HG03378 (cell line): ENCODE measurements at regions not wholly inside any gene's neighbourhood (a gene's known extent, or its start where the extent isn't known, plus 50 kb on each side); places are given as distances from the start of the nearest gene placed in this dataset.
"Not testable (repeated sequence)": the region's sequence is repeated elsewhere in the genome, so short reads cannot be mapped to it uniquely, and the experiment has no call there.

Experiments used
- ATAC-seq: cut with Tn5 transposase; IDR thresholded peaks from one replicate; pipeline ENCODE4 v1.9.1; 2021; ENCODE audit warnings: mild to moderate bottlenecking, moderate library complexity; ENCODE audit not compliant: unreplicated experiment

- no peak for ATAC-seq
Measured at GRCh38 chr3:82201316-82201715, 439.9 kb upstream of the GBE1 start.

- ATAC-seq: no peak
Measured at GRCh38 chr3:82198009-82198408, 436.6 kb upstream of the GBE1 start.

GRCh38 chr3:82196645-82197044, 435.2 kb upstream of the GBE1 start:
- no peak for ATAC-seq

GRCh38 chr3:82194870-82195269, 433.4 kb upstream of the GBE1 start:
- no peak for ATAC-seq

- no peak for ATAC-seq
Measured at GRCh38 chr3:82186017-82186416, 424.6 kb upstream of the GBE1 start.

GRCh38 chr3:82179291-82179690, 417.8 kb upstream of the GBE1 start:
- ATAC-seq: no peak

GRCh38 chr3:82178291-82178690, 416.8 kb upstream of the GBE1 start:
- no peak for ATAC-seq

GRCh38 chr3:82177774-82178173, 416.3 kb upstream of the GBE1 start:
- no peak for ATAC-seq

- ATAC-seq: no peak
Measured at GRCh38 chr3:82165266-82165665, 403.8 kb upstream of the GBE1 start.

GRCh38 chr3:82163907-82164520, 402.6 kb upstream of the GBE1 start:
- peak; percentile 64 for ATAC-seq

- no peak for ATAC-seq
Measured at GRCh38 chr3:82157952-82158351, 396.5 kb upstream of the GBE1 start.

- not testable (repeated sequence) for ATAC-seq
Measured at GRCh38 chr3:82153892-82154291, 392.4 kb upstream of the GBE1 start.

- ATAC-seq: no peak
Measured at GRCh38 chr3:82145742-82146141, 384.3 kb upstream of the GBE1 start.

GRCh38 chr3:82144811-82145210, 383.4 kb upstream of the GBE1 start:
- ATAC-seq: no peak

GRCh38 chr3:82143661-82144412, 382.4 kb upstream of the GBE1 start:
- ATAC-seq: no peak

- ATAC-seq: no peak
Measured at GRCh38 chr3:82141592-82141991, 380.1 kb upstream of the GBE1 start.

GRCh38 chr3:82137861-82138260, 376.4 kb upstream of the GBE1 start:
- no peak for ATAC-seq

- ATAC-seq: no peak
Measured at GRCh38 chr3:82137050-82137449, 375.6 kb upstream of the GBE1 start.

- ATAC-seq: peak; percentile 88
Measured at GRCh38 chr3:82133070-82133606, 371.7 kb upstream of the GBE1 start.

GRCh38 chr3:82132210-82133069, 371.0 kb upstream of the GBE1 start:
- ATAC-seq: no peak

- peak; percentile 39 for ATAC-seq
Measured at GRCh38 chr3:82130046-82130445, 368.6 kb upstream of the GBE1 start.
